Umbilical cord (tissue), 1 donor: ENCODE measurements at regions not wholly inside any gene's neighbourhood (a gene's known extent, or its start where the extent isn't known, plus 50 kb on each side); places are given as distances from the start of the nearest gene placed in this dataset.
"Not testable (repeated sequence)": the region's sequence is repeated elsewhere in the genome, so short reads cannot be mapped to it uniquely, and the experiment has no call there.

Source experiments
- DNase-seq: peaks from one replicate; pipeline ENCODE4 v3.0.0-alpha.2; 2015; ENCODE audit warnings: low spot score

- peak; percentile 34 for DNase-seq
These were observed 928.7 kb downstream of the IPMK start for GRCh38 chr10:57338823-57339558.

GRCh38 chr10:57336865-57337264 is 930.8 kb downstream of the IPMK start:
- DNase-seq = no peak

- DNase-seq = no peak
These were observed 931.4 kb downstream of the IPMK start for GRCh38 chr10:57336341-57336740.

- DNase-seq = no peak
These were observed 933.2 kb downstream of the IPMK start for GRCh38 chr10:57334523-57334922.

GRCh38 chr10:57333880-57334279 is 933.8 kb downstream of the IPMK start:
- no peak for DNase-seq

GRCh38 chr10:57321400-57321854 is 946.3 kb downstream of the IPMK start:
- not testable (repeated sequence) for DNase-seq

- DNase-seq = no peak
These were observed 947.3 kb downstream of the IPMK start for GRCh38 chr10:57320416-57320815.

- no peak for DNase-seq
These were observed 953.0 kb upstream of the ZWINT start for GRCh38 chr10:57314046-57314445.

- DNase-seq = no peak
These were observed 942.5 kb upstream of the ZWINT start for GRCh38 chr10:57303566-57303965.

- DNase-seq = no peak
These were observed 939.7 kb upstream of the ZWINT start for GRCh38 chr10:57300718-57301117.

GRCh38 chr10:57294698-57295097 is 933.6 kb upstream of the ZWINT start:
- DNase-seq = no peak

- DNase-seq = no peak
These were observed 927.7 kb upstream of the ZWINT start for GRCh38 chr10:57288754-57289153.

GRCh38 chr10:57262892-57263291 is 901.8 kb upstream of the ZWINT start:
- DNase-seq = peak; percentile 11

- no peak for DNase-seq
These were observed 899.1 kb upstream of the ZWINT start for GRCh38 chr10:57260175-57260574.

- no peak for DNase-seq
These were observed 888.7 kb upstream of the ZWINT start for GRCh38 chr10:57249615-57250281.

- no peak for DNase-seq
These were observed 886.2 kb upstream of the ZWINT start for GRCh38 chr10:57247271-57247670.

GRCh38 chr10:57225920-57226319 is 864.9 kb upstream of the ZWINT start:
- DNase-seq = peak; percentile 62

- peak; percentile 93 for DNase-seq
These were observed 863.8 kb upstream of the ZWINT start for GRCh38 chr10:57224811-57225210.

- DNase-seq = no peak
These were observed 861.5 kb upstream of the ZWINT start for GRCh38 chr10:57222603-57223002.

GRCh38 chr10:57222129-57222528 is 861.1 kb upstream of the ZWINT start:
- no peak for DNase-seq

- DNase-seq = no peak
These were observed 860.6 kb upstream of the ZWINT start for GRCh38 chr10:57221674-57222073.

GRCh38 chr10:57218382-57218781 is 857.3 kb upstream of the ZWINT start:
- DNase-seq = peak; percentile 75

- DNase-seq = peak; percentile 41
These were observed 841.3 kb upstream of the ZWINT start for GRCh38 chr10:57202356-57202755.
